HG03432 (cell line): ENCODE measurements at regions not wholly inside any gene's neighbourhood (a gene's known extent, or its start where the extent isn't known, plus 50 kb on each side); places are given as distances from the start of the nearest gene placed in this dataset.

Experiments
- ATAC-seq: cut with Tn5 transposase; IDR thresholded peaks from one replicate; pipeline ENCODE4 v1.9.1; 2021; ENCODE audit warnings: mild to moderate bottlenecking, moderate library complexity; ENCODE audit not compliant: unreplicated experiment

GRCh38 chr18:45260125-45260524, 355.2 kb upstream of the SLC14A2 start:
- ATAC-seq: no peak

GRCh38 chr18:45266023-45266422, 349.3 kb upstream of the SLC14A2 start:
- no peak for ATAC-seq

- ATAC-seq: no peak
Measured at GRCh38 chr18:45267622-45268021, 347.7 kb upstream of the SLC14A2 start.

GRCh38 chr18:45268583-45268982, 346.7 kb upstream of the SLC14A2 start:
- ATAC-seq: no peak

- ATAC-seq: no peak
Measured at GRCh38 chr18:45270289-45270771, 344.9 kb upstream of the SLC14A2 start.

GRCh38 chr18:45274026-45274425, 341.2 kb upstream of the SLC14A2 start:
- ATAC-seq: no peak

- ATAC-seq: no peak
Measured at GRCh38 chr18:45275367-45276113, 339.7 kb upstream of the SLC14A2 start.

- ATAC-seq: no peak
Measured at GRCh38 chr18:45276878-45277277, 338.4 kb upstream of the SLC14A2 start.

- ATAC-seq: no peak
Measured at GRCh38 chr18:45277908-45278307, 337.4 kb upstream of the SLC14A2 start.

GRCh38 chr18:45280481-45281276, 334.6 kb upstream of the SLC14A2 start:
- no peak for ATAC-seq

GRCh38 chr18:45282101-45282812, 333.0 kb upstream of the SLC14A2 start:
- ATAC-seq: no peak

GRCh38 chr18:45284174-45284573, 331.1 kb upstream of the SLC14A2 start:
- ATAC-seq: no peak

- no peak for ATAC-seq
Measured at GRCh38 chr18:45284851-45285250, 330.4 kb upstream of the SLC14A2 start.

GRCh38 chr18:45285251-45285650, 330.0 kb upstream of the SLC14A2 start:
- ATAC-seq: no peak

GRCh38 chr18:45286431-45286830, 328.8 kb upstream of the SLC14A2 start:
- ATAC-seq: no peak

GRCh38 chr18:45287531-45287930, 327.7 kb upstream of the SLC14A2 start:
- ATAC-seq: no peak

GRCh38 chr18:45290364-45290763, 324.9 kb upstream of the SLC14A2 start:
- ATAC-seq: no peak

GRCh38 chr18:45291621-45292615, 323.4 kb upstream of the SLC14A2 start:
- ATAC-seq: no peak

- ATAC-seq: no peak
Measured at GRCh38 chr18:45295388-45295787, 319.9 kb upstream of the SLC14A2 start.

GRCh38 chr18:45298986-45299385, 316.3 kb upstream of the SLC14A2 start:
- no peak for ATAC-seq
